HG02610 (cell line): ENCODE measurements at regions not wholly inside any gene's neighbourhood (a gene's known extent, or its start where the extent isn't known, plus 50 kb on each side); places are given as distances from the start of the nearest gene placed in this dataset.

Source experiments
- ATAC-seq: cut with Tn5 transposase; IDR thresholded peaks from one replicate; pipeline ENCODE4 v1.9.1; 2021; ENCODE audit warnings: mild to moderate bottlenecking, moderate library complexity; ENCODE audit not compliant: unreplicated experiment

GRCh38 chr3:190252080-190252479 lies 70.2 kb downstream of the CLDN1 start:
- ATAC-seq: no peak

GRCh38 chr3:190249414-190249813 lies 72.8 kb downstream of the CLDN1 start:
- ATAC-seq: no peak

GRCh38 chr3:190242147-190242546 lies 80.1 kb downstream of the CLDN1 start:
- ATAC-seq: no peak

GRCh38 chr3:190239325-190239724 lies 82.9 kb downstream of the CLDN1 start:
- ATAC-seq: no peak

- no peak for ATAC-seq
Observed at GRCh38 chr3:190238871-190239270, 83.4 kb downstream of the CLDN1 start.

GRCh38 chr3:190234621-190235020 lies 87.6 kb downstream of the CLDN1 start:
- no peak for ATAC-seq

GRCh38 chr3:190229632-190230424 lies 92.4 kb downstream of the CLDN1 start:
- peak; percentile 80 for ATAC-seq

GRCh38 chr3:190227064-190227463 lies 95.2 kb downstream of the CLDN1 start:
- ATAC-seq: no peak

- ATAC-seq: no peak
Observed at GRCh38 chr3:190224863-190225692, 97.2 kb downstream of the CLDN1 start.

- no peak for ATAC-seq
Observed at GRCh38 chr3:190224456-190224855, 97.8 kb downstream of the CLDN1 start.

- ATAC-seq: no peak
Observed at GRCh38 chr3:190222916-190223315, 99.3 kb downstream of the CLDN1 start.

- no peak for ATAC-seq
Observed at GRCh38 chr3:190222360-190222759, 99.9 kb downstream of the CLDN1 start.

- no peak for ATAC-seq
Observed at GRCh38 chr3:190220362-190220761, 99.7 kb upstream of the P3H2 start.

- ATAC-seq: no peak
Observed at GRCh38 chr3:190217081-190217480, 96.4 kb upstream of the P3H2 start.

- ATAC-seq: no peak
Observed at GRCh38 chr3:190213727-190214126, 93.0 kb upstream of the P3H2 start.

GRCh38 chr3:190210608-190211007 lies 89.9 kb upstream of the P3H2 start:
- ATAC-seq: peak; percentile 52

- ATAC-seq: peak; percentile 35
Observed at GRCh38 chr3:190209533-190209932, 88.8 kb upstream of the P3H2 start.

GRCh38 chr3:190208196-190208595 lies 87.5 kb upstream of the P3H2 start:
- no peak for ATAC-seq

- ATAC-seq: peak; percentile 87
Observed at GRCh38 chr3:190205739-190206138, 85.0 kb upstream of the P3H2 start.

GRCh38 chr3:190204200-190204599 lies 83.5 kb upstream of the P3H2 start:
- ATAC-seq: no peak

- ATAC-seq: no peak
Observed at GRCh38 chr3:190197346-190197763, 76.7 kb upstream of the P3H2 start.

- no peak for ATAC-seq
Observed at GRCh38 chr3:190194506-190194905, 73.8 kb upstream of the P3H2 start.
